ENCODE measurements at regions not wholly inside any gene's neighbourhood (a gene's known extent, or its start where the extent isn't known, plus 50 kb on each side); places are given as distances from the start of the nearest gene placed in this dataset.

DNA sequence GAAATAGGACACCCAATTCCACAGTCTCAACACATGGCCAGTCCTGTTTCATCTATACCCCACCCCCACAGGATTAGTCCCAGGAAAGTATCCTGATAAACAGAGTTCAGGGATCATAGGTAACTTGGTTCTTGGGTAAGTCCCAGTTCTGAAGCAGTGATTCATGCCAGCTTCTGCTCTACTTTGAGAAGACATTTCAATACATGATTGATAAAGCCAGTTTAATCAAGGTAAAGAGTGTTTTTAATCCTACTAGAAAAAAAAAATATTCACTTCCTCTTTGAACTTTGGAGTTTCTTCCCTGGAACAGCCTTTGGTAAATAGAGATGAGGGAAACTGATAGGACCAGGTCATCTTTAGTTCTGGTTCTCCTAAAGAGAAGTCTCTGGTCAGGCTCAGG lies 142.4 kb downstream of the TLR5 start:
- no peak for DNase-seq (ENCODE audit: low spot score)

DNA sequence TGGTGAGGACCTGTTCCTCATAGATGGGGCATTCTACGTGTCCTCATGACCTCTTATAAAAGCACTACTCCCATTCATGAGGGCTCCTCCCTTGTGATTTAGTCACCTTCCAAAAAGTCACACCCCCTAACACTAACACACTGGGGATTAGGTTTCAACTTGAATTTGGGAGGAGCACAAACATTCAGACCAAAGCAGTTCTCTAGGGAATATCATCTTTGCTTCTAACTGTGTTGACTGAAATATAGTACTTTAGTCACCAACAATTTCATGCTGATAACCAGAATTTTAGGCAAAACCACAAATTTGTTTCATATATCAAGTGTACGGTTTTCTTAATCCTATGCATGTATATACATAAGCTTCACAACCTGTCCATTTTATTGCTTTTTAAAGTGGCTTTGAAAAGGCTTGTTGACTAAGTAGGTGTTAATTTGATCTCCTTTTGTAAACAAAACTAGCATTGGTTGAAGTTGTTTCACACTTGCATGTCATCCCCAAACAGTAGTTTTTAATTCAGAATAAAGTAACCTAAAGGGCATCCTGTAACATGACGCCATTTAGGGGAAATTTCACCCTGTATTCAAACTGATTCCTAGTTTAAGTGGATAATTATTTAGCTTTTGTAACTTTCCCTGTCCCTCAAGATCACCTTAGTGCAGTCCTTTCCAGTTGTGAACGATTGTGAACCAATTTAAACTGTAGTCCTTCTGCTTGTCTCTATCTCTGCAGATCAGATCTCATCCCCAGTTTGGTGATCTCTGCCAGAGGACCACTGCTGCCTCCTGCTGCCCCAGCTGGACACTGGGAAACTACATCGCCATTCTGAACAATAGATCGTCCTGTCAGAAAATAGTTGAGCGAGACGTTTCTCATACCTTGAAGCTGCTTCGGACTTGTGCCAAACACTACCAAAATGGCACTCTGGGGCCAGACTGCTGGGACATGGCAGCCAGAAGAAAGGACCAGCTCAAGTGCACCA lies 141.1 kb downstream of the TLR5 start:
- DNase-seq (ENCODE audit: low spot score), result no peak

DNA sequence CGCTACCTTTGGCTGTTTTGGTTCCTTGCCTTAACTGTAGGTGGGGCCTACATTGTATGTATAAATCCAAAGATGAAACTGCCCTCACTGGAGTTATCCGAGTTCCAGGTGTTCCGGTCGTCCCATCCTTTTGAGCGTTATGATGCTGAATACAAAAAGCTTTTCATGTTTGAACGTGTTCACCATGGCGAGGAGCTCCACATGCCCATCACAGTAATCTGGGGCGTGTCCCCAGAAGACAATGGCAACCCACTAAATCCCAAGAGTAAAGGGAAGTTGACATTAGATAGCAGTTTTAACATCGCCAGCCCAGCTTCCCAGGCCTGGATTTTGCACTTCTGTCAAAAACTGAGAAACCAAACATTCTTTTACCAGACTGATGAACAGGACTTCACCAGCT lies 139.5 kb downstream of the TLR5 start:
- DNase-seq (ENCODE audit: low spot score), result no peak

DNA sequence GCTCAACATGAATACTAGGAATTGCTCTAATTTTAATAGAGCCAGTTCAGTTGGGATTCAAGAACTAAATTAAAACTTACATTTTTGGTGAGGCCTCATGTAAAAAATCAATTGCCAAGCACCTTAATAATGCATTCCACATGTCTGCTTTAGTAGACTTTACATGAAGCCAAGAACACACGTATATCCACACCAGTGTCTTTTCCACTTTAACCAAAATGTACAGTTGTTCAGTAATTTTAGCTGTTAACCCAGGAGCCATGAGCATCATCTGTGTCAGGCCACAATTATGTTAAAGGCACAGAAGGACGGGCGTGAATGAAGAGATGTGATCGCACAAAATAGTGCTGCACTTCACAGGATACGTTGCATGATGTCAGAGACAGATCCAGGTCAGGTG lies 136.7 kb downstream of the TLR5 start:
- no peak for DNase-seq (ENCODE audit: low spot score)

DNA sequence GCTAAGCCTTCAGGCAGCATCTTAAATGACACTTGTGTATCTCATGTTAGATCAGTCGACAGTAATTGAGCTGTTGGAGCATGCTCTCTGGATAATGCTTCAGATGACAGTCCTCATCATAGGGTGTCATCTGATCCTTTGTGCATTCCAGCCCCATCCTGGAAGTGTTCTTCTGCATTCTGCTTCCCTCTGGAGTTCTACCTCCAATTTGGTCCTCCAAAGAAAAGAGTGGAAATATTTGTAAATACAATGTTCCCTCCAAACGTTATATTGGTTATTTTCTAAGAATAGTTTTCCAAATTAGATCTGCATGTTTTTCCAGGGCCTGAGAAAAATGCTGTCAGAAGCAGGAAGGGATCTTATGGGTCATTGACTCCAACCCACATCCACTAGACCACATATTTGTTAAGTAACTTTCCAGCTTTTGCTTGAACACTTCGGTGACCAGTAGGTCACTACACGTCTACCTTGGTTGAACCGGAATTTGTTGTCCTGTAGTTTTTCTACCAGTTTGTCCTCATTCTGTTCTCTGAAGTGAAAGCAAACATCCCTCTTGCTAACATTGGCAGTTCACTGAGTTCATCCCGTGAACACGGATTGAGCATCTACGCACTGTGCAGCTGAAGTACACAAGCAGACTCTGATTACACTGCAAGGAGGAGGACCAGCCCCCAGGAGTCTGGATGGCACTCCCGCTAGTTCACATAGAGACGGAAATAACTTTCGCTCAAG lies 136.0 kb downstream of the TLR5 start:
- no peak for DNase-seq (ENCODE audit: low spot score)

DNA sequence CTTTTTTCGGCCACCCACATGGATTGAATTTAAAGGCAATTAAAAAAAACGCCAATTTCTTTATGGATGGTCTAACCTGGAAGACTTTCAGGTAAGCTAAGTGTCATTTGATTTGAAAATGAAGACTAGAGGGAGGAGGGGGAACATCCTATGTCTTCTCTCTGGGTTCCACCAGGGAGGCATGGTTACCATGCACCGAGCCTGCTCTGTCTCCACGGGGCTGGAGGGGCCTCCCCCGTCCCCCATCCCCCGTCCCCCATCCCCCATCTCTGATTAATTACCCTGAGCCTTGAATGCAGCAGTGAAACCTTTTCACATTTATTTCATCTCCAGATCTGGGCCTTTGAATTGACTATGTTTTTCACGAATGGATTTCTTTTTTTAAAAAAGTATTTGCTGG lies 135.1 kb downstream of the TLR5 start:
- DNase-seq (ENCODE audit: low spot score), result no peak

DNA sequence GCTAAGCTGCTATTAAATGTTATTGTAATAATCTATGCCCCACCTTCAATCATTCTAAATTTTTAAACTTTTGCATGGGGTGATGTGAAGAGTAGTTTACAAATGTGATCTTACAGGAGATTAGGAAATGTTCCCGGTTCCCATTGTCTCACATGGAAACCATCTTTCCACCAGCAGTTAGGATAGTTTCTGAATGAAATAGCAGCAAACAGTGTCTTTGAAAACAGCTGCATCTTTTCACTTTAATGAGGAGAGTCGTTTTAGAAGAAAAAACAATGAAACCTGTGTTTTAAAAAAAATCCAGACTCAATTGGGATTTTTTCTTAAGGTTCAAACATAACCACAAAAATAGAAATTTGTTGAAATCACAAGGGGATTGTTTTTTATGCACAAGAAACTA lies 134.2 kb downstream of the TLR5 start:
- no peak for DNase-seq (ENCODE audit: low spot score)

DNA sequence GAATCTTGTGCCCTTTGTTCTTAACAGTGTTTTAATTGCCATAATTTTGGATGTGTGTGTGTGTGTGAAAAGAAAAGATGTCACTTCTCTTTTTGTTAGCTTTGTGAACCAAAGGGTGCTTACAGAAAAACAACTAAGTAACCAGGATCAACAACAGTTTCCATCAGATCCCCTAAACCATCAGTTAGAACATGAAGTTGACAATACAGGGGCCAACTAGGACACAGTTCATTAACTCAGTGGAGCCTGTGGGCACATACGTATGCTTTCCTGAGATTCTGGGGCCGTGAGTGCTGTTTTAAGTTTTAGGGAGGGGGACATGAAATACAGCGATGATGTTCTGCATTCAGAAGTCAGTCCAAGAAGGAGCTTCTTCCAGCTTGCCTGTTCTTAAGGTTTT lies 133.6 kb downstream of the TLR5 start:
- DNase-seq (ENCODE audit: low spot score), result no peak

DNA sequence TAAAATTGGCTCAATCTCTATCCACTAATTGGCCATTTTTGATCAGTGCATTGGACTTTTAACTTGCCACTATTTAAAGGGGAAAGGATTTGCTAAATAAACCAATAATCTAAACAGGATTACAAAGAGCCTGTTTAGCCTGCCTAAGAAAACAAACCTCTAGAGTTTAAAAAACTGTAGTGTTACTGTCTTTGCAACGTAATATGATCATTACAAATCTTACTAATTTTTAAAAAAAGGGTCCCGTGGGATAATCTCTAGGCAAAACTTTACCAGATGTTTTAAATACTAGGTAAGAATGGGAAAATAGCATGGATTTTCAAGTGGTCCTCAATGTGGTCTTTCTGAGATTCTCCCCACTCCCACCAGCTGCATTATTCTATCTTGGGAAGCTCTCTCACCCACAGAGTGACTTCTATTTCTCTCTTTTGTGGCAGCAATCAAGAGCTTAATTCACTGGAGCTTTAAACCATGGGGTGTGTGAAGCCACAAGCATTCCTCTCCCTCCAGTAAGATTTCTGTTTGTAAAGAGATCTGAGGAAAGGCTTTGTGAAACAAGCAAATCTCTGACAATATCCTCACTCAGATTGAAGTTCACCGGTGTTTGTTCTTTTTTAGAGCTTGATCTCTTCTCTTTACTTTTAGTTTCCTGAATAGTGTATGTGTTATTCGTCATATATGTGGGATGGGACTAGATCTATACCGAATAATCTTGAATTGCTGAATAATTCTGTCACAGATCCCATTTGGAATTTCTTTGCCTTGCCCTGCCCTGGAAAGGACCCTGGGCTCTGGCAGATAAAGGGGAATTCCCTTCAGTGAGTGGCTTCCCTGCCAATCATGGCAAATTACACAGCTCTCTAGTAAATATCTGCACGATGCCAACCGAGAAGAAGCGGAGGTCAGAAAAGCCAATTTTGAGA lies 132.2 kb downstream of the TLR5 start:
- peak; percentile 36 for DNase-seq (ENCODE audit: low spot score)

DNA sequence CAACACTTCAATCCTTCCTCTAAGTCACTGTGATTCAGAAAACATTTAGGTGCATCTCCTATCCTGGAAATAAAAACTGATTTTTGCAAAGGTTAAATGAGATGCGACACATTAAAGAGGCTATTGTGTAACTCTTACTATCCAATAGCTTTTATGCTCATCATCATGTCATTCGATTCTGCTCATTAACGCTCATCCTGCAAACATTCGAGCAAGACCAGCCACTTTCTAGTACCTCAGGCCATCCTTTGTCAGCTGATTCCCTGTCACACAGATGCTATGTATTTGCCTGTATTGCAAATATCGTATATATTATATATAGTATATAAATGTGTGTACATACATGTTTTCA lies 131.6 kb downstream of the TLR5 start:
- no peak for DNase-seq (ENCODE audit: low spot score)

DNA sequence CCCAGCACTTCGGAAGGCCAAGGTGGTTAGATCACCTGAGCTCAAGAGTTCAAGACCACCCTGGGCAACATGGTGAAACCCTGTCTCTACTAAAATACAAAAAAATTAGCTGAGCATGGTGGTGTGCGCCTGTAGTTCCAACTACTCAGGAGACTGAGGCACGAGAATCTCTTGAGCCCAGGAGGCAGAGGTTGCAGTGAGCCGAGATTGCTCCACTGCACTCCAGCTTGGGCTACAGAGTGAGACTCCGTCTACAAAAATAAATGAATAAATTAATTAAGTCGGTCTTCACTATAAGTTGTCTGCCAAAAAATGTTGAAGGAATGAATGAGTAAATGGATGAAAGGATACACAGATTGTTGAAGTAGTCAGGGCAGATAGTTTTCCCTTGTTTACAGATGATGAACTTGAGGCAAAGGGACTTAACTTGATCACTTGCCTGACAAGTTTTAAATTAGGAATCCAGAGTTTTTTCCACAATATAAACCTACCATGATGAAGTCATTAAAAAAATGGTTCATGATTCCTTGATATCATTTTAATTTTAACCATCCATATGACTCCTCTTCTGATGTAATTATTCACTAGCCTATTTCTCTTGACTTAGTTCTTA lies 130.8 kb downstream of the TLR5 start:
- DNase-seq (ENCODE audit: low spot score), result no peak

DNA sequence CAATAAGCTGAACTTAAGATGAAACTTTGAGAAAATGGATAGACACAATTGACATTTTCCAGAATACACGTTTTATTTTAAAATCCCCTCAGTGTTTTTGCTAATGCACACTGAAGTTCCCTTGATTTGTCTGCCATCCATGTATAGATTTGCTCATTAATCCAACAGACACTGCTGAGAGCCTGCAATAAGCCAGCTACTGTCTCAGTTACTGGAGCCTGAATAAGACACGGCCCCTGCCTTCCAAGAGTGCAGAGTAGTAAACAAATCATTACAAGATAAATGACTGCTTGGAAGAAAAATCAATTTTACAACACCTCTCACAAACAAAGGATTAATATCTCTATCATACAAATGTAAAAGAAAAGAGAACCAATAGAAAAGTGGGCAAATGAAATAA lies 130.1 kb downstream of the TLR5 start:
- no peak for DNase-seq (ENCODE audit: low spot score)

DNA sequence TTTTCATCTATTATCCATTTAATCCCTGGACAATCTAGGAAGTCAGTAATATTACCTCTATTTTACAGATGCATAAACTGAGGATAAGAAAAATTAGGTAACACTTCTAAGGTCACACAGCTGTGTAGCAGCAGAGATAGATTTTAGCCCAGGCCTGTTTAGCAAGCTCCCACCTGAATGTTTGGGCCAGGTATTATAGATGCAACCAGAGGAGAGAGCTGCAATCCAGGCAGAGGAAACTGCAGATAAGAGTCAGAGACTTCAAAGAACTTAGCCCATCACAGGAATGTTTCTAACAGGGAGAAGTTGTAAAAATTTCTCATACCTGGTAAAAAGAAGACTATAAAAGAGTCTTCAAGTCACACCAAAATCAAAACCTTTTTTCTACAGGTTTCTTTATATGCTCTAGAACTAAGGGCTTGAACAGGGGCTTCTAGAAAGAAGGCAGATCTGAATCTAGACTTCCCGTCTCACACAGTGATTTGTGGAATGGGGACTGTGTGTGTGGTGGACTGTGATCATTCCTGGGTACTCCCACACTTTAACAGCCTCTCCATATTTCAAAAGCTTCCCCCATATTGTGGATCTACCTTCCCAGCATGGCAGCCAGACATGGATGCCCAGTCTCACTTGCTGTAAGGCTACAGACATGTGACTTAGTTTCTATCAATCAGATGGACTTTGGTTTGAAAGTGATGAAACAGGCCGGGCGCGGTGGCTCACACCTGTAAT lies 128.7 kb downstream of the TLR5 start:
- no peak for DNase-seq (ENCODE audit: low spot score)

DNA sequence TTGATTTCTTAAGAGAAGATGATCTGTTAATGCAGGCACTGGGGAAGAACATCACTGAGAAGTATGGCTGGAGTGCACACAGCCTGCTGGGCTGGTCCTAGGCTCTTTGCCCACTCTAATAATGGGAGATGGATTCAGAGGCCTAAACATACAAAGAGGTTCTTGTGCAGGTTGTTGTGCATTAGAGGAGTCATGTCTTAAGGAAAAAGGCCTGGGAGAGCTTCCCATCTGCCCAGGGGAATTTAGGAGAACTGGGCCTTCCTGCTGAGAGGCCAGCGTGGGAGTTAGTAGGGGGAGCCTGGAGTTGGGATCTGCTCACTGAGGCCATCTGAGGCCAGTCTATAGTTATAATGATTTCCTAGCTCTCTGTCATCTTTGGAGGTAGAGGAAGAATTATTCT lies 126.7 kb downstream of the TLR5 start:
- DNase-seq (ENCODE audit: low spot score), result no peak

DNA sequence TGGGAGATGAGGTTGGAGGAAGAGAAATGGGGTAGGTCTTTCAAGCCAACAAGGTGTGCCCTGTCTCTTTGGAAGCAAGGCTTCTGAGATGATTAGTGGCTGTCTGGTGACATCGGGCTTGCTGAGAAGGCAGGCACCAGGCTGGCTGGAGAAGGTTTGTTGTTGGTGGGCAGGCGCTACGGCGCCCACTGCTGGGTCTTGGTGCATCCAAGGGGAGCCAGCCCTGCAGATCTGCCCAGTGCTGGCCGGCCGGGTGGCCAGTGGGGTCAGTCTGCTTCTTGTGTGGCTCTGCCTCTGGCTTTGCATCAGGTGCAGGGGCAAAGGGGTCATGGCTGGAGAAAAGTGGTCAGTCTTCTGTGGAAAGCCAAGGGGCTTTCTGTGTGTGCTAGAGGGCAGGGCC lies 126.2 kb downstream of the TLR5 start:
- DNase-seq (ENCODE audit: low spot score), result no peak

DNA sequence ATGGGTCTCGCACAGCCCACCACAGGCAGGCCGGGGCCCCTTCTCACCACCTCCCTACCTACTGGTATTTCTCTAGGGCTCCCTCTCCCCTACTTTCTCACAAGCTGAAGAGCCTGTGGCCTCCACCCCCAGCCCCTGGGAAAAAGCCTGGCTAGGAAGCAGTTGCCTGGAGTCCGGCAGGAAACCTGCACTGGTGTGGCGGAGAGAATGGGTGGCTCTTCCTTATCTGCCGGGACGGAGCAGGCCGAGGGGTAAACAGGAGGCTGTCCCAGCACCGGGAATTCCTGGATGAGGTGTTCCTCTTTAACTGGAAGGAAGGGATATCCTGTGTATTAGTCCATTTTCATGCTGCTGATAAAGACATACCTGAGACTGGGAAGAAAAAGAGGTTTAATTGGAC lies 125.8 kb downstream of the TLR5 start:
- no peak for DNase-seq (ENCODE audit: low spot score)

DNA sequence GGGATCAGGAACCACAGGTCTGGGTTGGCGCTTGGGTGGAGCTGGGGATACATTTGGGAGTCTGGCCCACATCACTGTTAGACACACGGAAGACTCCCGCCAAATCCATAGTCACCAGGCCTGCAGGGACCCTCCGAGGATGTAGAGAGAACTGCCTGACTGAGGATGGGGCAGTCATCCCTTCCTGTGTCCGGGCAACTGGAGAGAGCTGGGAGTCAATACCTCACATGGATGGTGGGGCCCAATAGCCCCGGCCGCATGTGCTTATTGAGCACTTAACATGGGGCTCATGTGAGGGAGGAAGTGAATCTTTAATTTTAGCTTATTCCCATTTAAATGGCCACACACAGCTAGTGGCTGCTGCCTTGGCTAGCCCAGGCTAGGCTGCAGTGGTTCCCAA lies 124.5 kb downstream of the TLR5 start:
- DNase-seq (ENCODE audit: low spot score), result no peak

DNA sequence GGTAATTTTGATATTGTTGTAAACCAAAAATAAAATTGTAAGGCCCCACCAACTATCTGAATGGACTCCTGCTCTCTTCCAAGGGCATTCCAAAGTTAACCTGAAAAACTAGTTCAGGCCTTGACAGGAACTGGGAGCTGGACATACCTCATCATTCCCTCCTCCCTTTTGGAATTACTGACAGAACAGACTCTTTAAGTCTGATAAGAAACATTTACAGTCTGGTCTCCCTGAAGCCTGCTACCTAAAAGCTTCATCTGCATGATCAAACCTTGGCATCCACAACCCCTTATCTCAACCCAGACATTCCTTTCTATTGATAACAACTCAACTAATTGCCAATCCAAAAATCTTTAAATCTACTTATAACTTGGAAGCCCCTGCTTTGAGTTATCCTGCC lies 123.8 kb downstream of the TLR5 start:
- no peak for DNase-seq (ENCODE audit: low spot score)

DNA sequence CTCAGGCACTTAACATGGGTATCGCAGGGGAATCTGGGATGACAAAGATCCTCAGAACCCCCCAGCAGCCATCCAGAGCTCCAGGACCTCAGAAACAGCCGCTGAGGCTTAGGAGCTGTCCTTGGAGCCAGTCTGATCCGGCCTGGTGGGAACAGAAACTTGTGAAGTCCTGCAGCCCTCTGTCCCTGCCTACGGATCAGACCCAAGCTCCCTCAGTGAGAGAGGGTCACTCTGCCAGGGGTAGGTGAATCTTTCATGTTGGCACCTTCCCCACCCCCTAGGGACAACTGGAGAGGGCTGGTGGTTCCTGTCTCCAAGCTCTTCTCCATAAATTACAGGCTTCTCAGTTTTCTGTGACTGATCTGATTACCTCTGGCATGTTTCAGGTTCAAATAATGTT lies 122.3 kb downstream of the TLR5 start:
- DNase-seq (ENCODE audit: low spot score), result no peak

DNA sequence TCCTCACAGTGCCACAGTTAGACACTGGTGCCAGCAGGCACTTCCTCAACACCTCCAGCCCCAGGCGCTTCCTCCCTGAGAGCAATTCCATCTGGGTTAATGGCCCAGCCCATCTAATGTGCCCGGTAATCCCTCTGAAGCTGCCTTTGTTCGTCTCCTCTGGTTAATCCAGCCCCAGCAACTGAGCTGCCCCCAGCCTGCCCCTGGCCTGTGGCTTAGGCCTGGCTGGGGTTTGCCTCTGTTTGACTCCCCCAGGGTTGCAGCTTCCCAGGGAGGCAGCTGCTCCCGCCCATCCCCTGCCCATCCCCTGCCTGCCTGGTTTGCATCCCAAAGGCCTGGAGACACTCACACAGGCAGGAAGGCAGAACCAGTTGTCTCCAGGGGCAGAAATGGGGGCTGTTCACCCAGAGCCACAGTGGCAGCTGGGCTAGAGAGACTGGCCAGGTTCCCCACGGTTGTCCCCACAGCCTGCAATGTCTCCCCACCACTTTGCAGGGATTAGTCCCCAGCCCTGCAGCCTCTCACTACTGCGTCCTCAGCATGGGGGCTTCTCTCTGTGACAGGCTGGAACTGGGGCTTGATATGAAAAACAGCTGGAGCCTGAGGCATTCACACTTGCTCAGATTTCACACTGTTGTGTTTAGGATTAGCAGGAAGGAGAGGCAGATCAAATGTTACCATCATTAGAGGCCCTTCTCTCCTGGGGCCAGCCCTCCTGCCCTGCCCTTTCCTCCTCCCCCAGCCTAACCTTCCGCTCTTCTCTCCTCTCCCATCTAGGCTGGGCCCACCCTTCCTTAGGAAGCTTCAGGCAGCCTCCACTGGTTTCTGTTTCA lies 120.2 kb downstream of the TLR5 start:
- no peak for DNase-seq (ENCODE audit: low spot score)
